Adrenal gland (tissue), 9 donors: ENCODE measurements at regions not wholly inside any gene's neighbourhood (a gene's known extent, or its start where the extent isn't known, plus 50 kb on each side); places are given as distances from the start of the nearest gene placed in this dataset.
A peak's percentile ranks its signal among the peaks of the same experiment; 100 is the strongest.

Experiments
- DNase-seq, 7 donors: peaks; one replicate each; pipeline ENCODE4 v3.0.0-alpha.2; 2019 to 2020
- H3K27ac ChIP-seq, 5 donors: fragments of 200-600 bp; sonication (generic) in 4 of 5; 1 replicate in 3 of 5; 2 replicates in 2 of 5; pipeline versions ENCODE4 v1.5.1 to v1.8.0; 2016 to 2020; ENCODE audit warnings: mild to moderate bottlenecking in 1 of 5
- H3K27me3 ChIP-seq: fragments of 200-600 bp; 2 replicates; pipeline ENCODE4 v1.8.0; 2021
- H3K36me3 ChIP-seq, 2 donors: fragments of 200-600 bp; replicated peaks in 1 of 2; 1 replicate in 1 of 2; 2 replicates in 1 of 2; pipeline versions ENCODE4 v1.5.1 to v1.8.0; 2018 to 2022
- H3K4me1 ChIP-seq, 2 donors: fragments of 200-600 bp; replicated peaks in 1 of 2; 1 replicate in 1 of 2; 2 replicates in 1 of 2; pipeline versions ENCODE4 v1.5.1 to v1.8.0; 2018 to 2021
- H3K4me3 ChIP-seq, 4 donors: fragments of 200-600 bp; sonication (generic) in 3 of 4; one replicate each; pipeline ENCODE4 v1.5.1; 2016 to 2018
- H3K9me3 ChIP-seq, 3 donors: fragments of 200-600 bp; sonication (generic) in 1 of 3; replicated peaks in 1 of 3; 1 replicate in 2 of 3; 2 replicates in 1 of 3; pipeline versions ENCODE4 v1.5.1 to v1.8.0; 2016 to 2021
- POLR2A ChIP-seq, 2 donors: fragments of 450-650 bp; IDR thresholded peaks; one replicate each; pipeline ENCODE4 v1.6.1; 2017; ENCODE audit warnings: antibody characterized with exemption in 2 of 2, mild to moderate bottlenecking in 2 of 2, moderate library complexity in 1 of 2
- WGBS, 4 donors: extraction: QIAGEN DNeasy Blood & Tissue Kit in 2 of 4; methylation state at CpG; one replicate each; pipeline versions ENCODE4 v1.1.5 to v1.1.7; 2013 to 2017; 5-methylcytosine and 5-hydroxymethylcytosine counted together
- intact Hi-C, 2 donors: fragments of 100-400 bp; cut with DNase I; formaldehyde crosslinking; loops; one replicate each; pipeline versions ENCODE4 v1.14.1 to v1.15.0; 2022 to 2023
- TF ChIP-seq, protein P1 (sequence below), 6 experiments: fragments of 450-650 bp in 4 of 6; fragments of 200-600 bp in 2 of 6; sonication (generic) in 1 of 6; IDR thresholded peaks; 1 replicate in 5 of 6; 2 replicates in 1 of 6; pipeline versions ENCODE4 v1.5.1 to v1.8.0; 2016 to 2021; ENCODE audit warnings: antibody characterized with exemption in 6 of 6, mild to moderate bottlenecking in 2 of 6, moderate library complexity in 1 of 6
- donor health status: healthy with polysubstance abuse.
- donor health status: Bipolar disorder and iron deficiency.
- donor health status: DM: yes; HTN: yes; CAD: no.
- donor health status: DM: no; HTN: no; CAD: no.
- donor health status: DM: no; HTN: no; CAD: no.

DNA sequence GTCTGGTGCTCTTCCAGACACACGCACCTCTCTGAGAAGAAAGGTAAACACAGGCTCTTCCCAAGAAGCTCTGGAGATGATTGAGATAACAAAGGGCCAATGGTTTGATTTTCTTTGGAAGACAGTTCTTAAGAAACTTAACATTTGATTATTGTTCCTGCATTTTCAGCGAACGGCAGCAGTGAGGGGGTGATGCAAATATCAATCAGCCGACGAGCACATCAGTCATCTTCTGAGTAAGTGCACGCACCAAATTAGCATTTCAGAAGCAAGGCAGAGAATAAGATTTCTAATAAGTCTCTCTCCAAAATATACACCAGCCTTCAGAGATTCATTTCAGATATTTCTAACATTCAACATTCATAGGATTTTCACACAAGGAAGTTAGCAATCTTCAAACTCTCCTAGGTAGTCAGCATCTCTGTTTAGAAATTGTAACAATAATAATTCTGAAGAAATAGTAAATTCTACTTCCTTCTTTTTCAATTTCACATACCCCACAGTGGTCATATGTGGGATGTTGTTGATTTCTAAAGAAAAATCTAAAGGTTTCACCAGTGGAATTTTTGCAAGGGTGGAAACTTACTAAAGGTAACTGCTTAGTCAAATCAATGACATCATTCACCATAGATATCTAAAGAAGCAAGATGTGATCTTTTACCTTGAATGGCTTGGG, 250.3 kb downstream of the SEC61B start:
- DNase-seq, result no peak
- intact Hi-C loops, result no loop called here
- Histone ChIP-seq H3K4me1 (no peaks in the 10 kb centered on the region), H3K27me3 (no peaks in the 10 kb centered on the region), H3K36me3 (no peaks in the 10 kb centered on the region), H3K4me3 (no peak overlapping the region), H3K27ac (no peak overlapping the region), H3K9me3 (no peaks in the 10 kb centered on the region)
- 70 to 76% (median 74%) methylated on average over 6 of the region's 6 CpGs for WGBS, 4 donors
- no peak for TF ChIP-seq POLR2A (IDR thresholded peaks at IDR 0.05)
- TF ChIP-seq, protein P1, sequence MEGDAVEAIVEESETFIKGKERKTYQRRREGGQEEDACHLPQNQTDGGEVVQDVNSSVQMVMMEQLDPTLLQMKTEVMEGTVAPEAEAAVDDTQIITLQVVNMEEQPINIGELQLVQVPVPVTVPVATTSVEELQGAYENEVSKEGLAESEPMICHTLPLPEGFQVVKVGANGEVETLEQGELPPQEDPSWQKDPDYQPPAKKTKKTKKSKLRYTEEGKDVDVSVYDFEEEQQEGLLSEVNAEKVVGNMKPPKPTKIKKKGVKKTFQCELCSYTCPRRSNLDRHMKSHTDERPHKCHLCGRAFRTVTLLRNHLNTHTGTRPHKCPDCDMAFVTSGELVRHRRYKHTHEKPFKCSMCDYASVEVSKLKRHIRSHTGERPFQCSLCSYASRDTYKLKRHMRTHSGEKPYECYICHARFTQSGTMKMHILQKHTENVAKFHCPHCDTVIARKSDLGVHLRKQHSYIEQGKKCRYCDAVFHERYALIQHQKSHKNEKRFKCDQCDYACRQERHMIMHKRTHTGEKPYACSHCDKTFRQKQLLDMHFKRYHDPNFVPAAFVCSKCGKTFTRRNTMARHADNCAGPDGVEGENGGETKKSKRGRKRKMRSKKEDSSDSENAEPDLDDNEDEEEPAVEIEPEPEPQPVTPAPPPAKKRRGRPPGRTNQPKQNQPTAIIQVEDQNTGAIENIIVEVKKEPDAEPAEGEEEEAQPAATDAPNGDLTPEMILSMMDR (IDR thresholded peaks at IDR 0.05), result no peak

DNA sequence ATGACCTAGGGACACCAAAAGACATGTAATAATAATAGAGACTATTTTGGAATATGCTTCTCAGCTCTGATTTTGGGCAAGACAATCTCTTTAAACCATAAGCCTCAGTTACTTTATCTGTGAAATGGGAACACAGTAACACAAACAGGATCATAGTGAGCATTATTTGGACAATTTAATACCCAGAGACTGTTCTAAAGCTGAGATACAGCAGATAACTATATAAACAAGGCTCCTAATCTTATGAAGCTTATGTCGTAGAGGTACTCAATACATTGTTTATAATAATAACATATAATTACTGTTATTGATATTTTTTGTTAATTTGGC, 250.8 kb downstream of the SEC61B start:
- Histone ChIP-seq H3K27me3 (no peaks in the 10 kb centered on the region), H3K4me1 (no peaks in the 10 kb centered on the region), H3K4me3 (no peak overlapping the region), H3K9me3 (no peaks in the 10 kb centered on the region), H3K36me3 (no peaks in the 10 kb centered on the region), H3K27ac (no peak overlapping the region)
- WGBS, 4 donors, result 88 to 94% (median 91%) methylated on average over 1 of the region's 1 CpG
- TF ChIP-seq, protein P1 (IDR thresholded peaks at IDR 0.05), result no peak
- TF ChIP-seq POLR2A (IDR thresholded peaks at IDR 0.05), result no peak
- no peak for DNase-seq
- intact Hi-C loops, result no loop called here

DNA sequence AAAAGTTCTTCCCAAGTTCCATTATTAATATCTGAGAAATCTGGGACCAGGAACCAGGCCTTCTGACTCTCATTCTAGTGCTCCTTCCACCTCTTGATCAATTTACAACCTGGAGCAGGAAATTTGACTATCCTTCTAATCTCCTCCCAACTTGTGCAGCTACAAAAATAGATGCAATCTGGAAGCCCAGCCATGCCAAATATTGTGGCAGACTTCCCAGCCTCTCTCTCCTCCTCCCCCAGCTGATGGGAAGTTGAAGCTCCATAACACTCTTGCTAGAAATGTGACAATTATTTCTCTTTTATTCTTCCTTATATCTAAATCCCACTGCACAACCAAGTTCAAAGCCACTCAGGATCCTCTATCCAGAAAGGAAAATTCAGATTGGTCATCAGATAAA, 252.1 kb downstream of the SEC61B start:
- no peaks in the 10 kb centered on the region for H3K4me1 ChIP-seq
- no peak overlapping the region for H3K27ac ChIP-seq
- H3K27me3 ChIP-seq, result no peaks in the 10 kb centered on the region
- intact Hi-C loops, result no loop called here
- no peaks in the 10 kb centered on the region for H3K9me3 ChIP-seq
- peak in 1 of 7 donors; percentile 16 for DNase-seq
- no peak overlapping the region for H3K4me3 ChIP-seq
- no peak for TF ChIP-seq POLR2A (IDR thresholded peaks at IDR 0.05)
- TF ChIP-seq, protein P1 (IDR thresholded peaks at IDR 0.05), result no peak
- no peaks in the 10 kb centered on the region for H3K36me3 ChIP-seq

DNA sequence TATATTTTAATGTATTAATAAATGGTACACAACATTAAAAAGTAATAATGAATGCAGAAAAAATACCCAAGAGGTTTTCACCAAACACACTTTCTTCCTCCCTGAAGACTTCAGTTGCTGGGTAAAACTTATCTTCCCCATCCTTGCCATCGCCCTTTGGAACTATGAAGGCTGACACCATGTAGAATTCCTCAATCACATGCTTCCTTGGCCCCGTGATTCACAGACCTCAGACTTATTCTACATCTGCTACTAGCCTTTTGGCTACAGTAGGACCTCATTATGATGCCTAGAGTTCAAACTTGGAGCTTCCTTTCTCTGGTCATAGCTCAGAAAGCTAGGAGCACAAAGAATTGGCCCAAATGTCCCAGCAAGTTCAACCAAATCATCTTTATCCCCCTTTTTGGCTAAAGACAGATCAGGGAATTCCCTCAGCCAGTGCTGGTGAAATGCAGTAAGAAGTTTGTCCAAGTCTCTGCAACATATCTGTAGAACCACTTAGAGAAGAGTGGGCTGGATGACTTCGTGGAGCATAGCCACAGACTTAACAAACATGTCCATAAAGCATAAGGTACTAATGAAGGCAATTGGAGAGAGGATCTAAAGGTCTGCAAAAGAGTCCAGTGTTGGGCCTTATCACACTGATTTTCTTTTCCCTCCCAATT, 253.5 kb downstream of the SEC61B start:
- TF ChIP-seq, protein P1 (IDR thresholded peaks at IDR 0.05), result no peak
- TF ChIP-seq POLR2A (IDR thresholded peaks at IDR 0.05), result no peak
- 78 to 89% (median 80%) methylated on average over 3 of the region's 3 CpGs for WGBS, 4 donors
- H3K36me3 ChIP-seq, result no peaks in the 10 kb centered on the region
- no peaks in the 10 kb centered on the region for H3K4me1 ChIP-seq
- no peaks in the 10 kb centered on the region for H3K9me3 ChIP-seq
- H3K27ac ChIP-seq, result no peak overlapping the region
- intact Hi-C loops, result no loop called here
- DNase-seq, result no peak
- H3K4me3 ChIP-seq, result no peak overlapping the region
- no peaks in the 10 kb centered on the region for H3K27me3 ChIP-seq
